HG03342 (cell line): ENCODE measurements at regions not wholly inside any gene's neighbourhood (a gene's known extent, or its start where the extent isn't known, plus 50 kb on each side); places are given as distances from the start of the nearest gene placed in this dataset.

Source experiments
- ATAC-seq: cut with Tn5 transposase; IDR thresholded peaks from one replicate; pipeline ENCODE4 v1.9.1; 2021; ENCODE audit warnings: mild to moderate bottlenecking, moderate library complexity; ENCODE audit not compliant: unreplicated experiment

- ATAC-seq, result no peak
Observed at GRCh38 chr11:104538313-104538712, 359.9 kb downstream of the CASP12 start.

GRCh38 chr11:104534278-104534677, 364.0 kb downstream of the CASP12 start:
- no peak for ATAC-seq

GRCh38 chr11:104531894-104532293, 366.4 kb downstream of the CASP12 start:
- no peak for ATAC-seq

GRCh38 chr11:104531075-104531474, 367.1 kb upstream of the PDGFD start:
- no peak for ATAC-seq

GRCh38 chr11:104529906-104530305, 366.0 kb upstream of the PDGFD start:
- no peak for ATAC-seq

- ATAC-seq, result no peak
Observed at GRCh38 chr11:104529213-104529612, 365.3 kb upstream of the PDGFD start.

- ATAC-seq, result no peak
Observed at GRCh38 chr11:104526006-104526405, 362.1 kb upstream of the PDGFD start.

GRCh38 chr11:104525416-104525815, 361.5 kb upstream of the PDGFD start:
- ATAC-seq, result no peak

GRCh38 chr11:104524254-104524653, 360.3 kb upstream of the PDGFD start:
- ATAC-seq, result no peak

- no peak for ATAC-seq
Observed at GRCh38 chr11:104523611-104524010, 359.7 kb upstream of the PDGFD start.

GRCh38 chr11:104522650-104523049, 358.7 kb upstream of the PDGFD start:
- no peak for ATAC-seq

GRCh38 chr11:104522123-104522522, 358.2 kb upstream of the PDGFD start:
- no peak for ATAC-seq

GRCh38 chr11:104510169-104510568, 346.2 kb upstream of the PDGFD start:
- ATAC-seq, result no peak

GRCh38 chr11:104490182-104490581, 326.2 kb upstream of the PDGFD start:
- ATAC-seq, result no peak

- ATAC-seq, result no peak
Observed at GRCh38 chr11:104488561-104488960, 324.6 kb upstream of the PDGFD start.

- no peak for ATAC-seq
Observed at GRCh38 chr11:104487046-104487806, 323.3 kb upstream of the PDGFD start.

GRCh38 chr11:104484804-104485554, 321.0 kb upstream of the PDGFD start:
- no peak for ATAC-seq

GRCh38 chr11:104476898-104477297, 313.0 kb upstream of the PDGFD start:
- no peak for ATAC-seq

GRCh38 chr11:104476454-104476853, 312.5 kb upstream of the PDGFD start:
- no peak for ATAC-seq

GRCh38 chr11:104467404-104467803, 303.5 kb upstream of the PDGFD start:
- ATAC-seq, result no peak

GRCh38 chr11:104465321-104465720, 301.4 kb upstream of the PDGFD start:
- no peak for ATAC-seq

- no peak for ATAC-seq
Observed at GRCh38 chr11:104464691-104465090, 300.7 kb upstream of the PDGFD start.
